HG03066 (cell line): ENCODE measurements at regions not wholly inside any gene's neighbourhood (a gene's known extent, or its start where the extent isn't known, plus 50 kb on each side); places are given as distances from the start of the nearest gene placed in this dataset.

ENCODE experiments used
- ATAC-seq: cut with Tn5 transposase; IDR thresholded peaks from one replicate; pipeline ENCODE4 v1.9.1; 2021; ENCODE audit warnings: low read depth; ENCODE audit not compliant: unreplicated experiment

- ATAC-seq = no peak
Measured at GRCh38 chr9:119852390-119852789, 483.2 kb upstream of the BRINP1 start.

- no peak for ATAC-seq
Measured at GRCh38 chr9:119844431-119844830, 475.2 kb upstream of the BRINP1 start.

GRCh38 chr9:119841016-119841415 lies 471.8 kb upstream of the BRINP1 start:
- no peak for ATAC-seq

- no peak for ATAC-seq
Measured at GRCh38 chr9:119839888-119840287, 470.7 kb upstream of the BRINP1 start.

- ATAC-seq = no peak
Measured at GRCh38 chr9:119838210-119838609, 469.0 kb upstream of the BRINP1 start.

GRCh38 chr9:119836036-119836435 lies 466.8 kb upstream of the BRINP1 start:
- no peak for ATAC-seq

GRCh38 chr9:119834064-119834620 lies 464.9 kb upstream of the BRINP1 start:
- ATAC-seq = no peak

GRCh38 chr9:119831309-119831708 lies 462.1 kb upstream of the BRINP1 start:
- no peak for ATAC-seq

- ATAC-seq = no peak
Measured at GRCh38 chr9:119829748-119830147, 460.5 kb upstream of the BRINP1 start.

- no peak for ATAC-seq
Measured at GRCh38 chr9:119829186-119829585, 460.0 kb upstream of the BRINP1 start.

- no peak for ATAC-seq
Measured at GRCh38 chr9:119827526-119827925, 458.3 kb upstream of the BRINP1 start.

GRCh38 chr9:119827126-119827525 lies 457.9 kb upstream of the BRINP1 start:
- ATAC-seq = no peak

- no peak for ATAC-seq
Measured at GRCh38 chr9:119818726-119819435, 449.6 kb upstream of the BRINP1 start.

GRCh38 chr9:119810645-119811429 lies 441.6 kb upstream of the BRINP1 start:
- no peak for ATAC-seq

- no peak for ATAC-seq
Measured at GRCh38 chr9:119803679-119804078, 434.4 kb upstream of the BRINP1 start.

- no peak for ATAC-seq
Measured at GRCh38 chr9:119802621-119803020, 433.4 kb upstream of the BRINP1 start.

- no peak for ATAC-seq
Measured at GRCh38 chr9:119802133-119802532, 432.9 kb upstream of the BRINP1 start.

GRCh38 chr9:119801311-119801710 lies 432.1 kb upstream of the BRINP1 start:
- no peak for ATAC-seq

- no peak for ATAC-seq
Measured at GRCh38 chr9:119795395-119795794, 426.2 kb upstream of the BRINP1 start.

GRCh38 chr9:119794836-119795235 lies 425.6 kb upstream of the BRINP1 start:
- no peak for ATAC-seq

GRCh38 chr9:119793218-119793617 lies 424.0 kb upstream of the BRINP1 start:
- ATAC-seq = no peak

GRCh38 chr9:119792242-119792641 lies 423.0 kb upstream of the BRINP1 start:
- no peak for ATAC-seq
